ENCODE measurements at regions not wholly inside any gene's neighbourhood (a gene's known extent, or its start where the extent isn't known, plus 50 kb on each side); places are given as distances from the start of the nearest gene placed in this dataset.

DNA sequence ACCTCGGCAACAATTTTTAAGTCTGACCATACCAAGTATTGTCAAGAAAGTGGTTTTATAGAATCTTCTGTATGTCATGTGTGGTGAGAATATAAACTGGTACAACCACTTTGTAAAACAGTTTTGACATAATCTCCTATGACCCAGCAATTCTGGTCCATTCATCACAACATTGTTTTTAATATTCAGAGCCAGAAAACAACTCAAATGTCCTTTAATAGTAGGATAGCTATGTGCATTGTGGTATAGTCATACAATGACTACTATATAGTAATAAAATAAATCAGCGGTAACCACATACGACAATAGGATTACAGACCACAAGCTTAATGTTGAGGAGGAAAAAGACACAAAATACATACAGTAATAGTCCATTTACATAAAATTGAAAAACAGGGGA is 175.2 kb upstream of the SPATS2L start:
- TF ChIP-seq POLR2A (IDR thresholded peaks at IDR 0.05): no peak
- TF ChIP-seq, protein P1, sequence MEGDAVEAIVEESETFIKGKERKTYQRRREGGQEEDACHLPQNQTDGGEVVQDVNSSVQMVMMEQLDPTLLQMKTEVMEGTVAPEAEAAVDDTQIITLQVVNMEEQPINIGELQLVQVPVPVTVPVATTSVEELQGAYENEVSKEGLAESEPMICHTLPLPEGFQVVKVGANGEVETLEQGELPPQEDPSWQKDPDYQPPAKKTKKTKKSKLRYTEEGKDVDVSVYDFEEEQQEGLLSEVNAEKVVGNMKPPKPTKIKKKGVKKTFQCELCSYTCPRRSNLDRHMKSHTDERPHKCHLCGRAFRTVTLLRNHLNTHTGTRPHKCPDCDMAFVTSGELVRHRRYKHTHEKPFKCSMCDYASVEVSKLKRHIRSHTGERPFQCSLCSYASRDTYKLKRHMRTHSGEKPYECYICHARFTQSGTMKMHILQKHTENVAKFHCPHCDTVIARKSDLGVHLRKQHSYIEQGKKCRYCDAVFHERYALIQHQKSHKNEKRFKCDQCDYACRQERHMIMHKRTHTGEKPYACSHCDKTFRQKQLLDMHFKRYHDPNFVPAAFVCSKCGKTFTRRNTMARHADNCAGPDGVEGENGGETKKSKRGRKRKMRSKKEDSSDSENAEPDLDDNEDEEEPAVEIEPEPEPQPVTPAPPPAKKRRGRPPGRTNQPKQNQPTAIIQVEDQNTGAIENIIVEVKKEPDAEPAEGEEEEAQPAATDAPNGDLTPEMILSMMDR (IDR thresholded peaks at IDR 0.05): no peak

All from tibial nerve (tissue), 3 donors.